Progenitor cell of endocrine pancreas (in vitro differentiated cells): ENCODE measurements at regions not wholly inside any gene's neighbourhood (a gene's known extent, or its start where the extent isn't known, plus 50 kb on each side); places are given as distances from the start of the nearest gene placed in this dataset.

Experiments used
- DNase-seq: peaks from one replicate; pipeline ENCODE4 v3.0.0; 2021; ENCODE audit warnings: low spot score; ENCODE audit not compliant: unreplicated experiment
- H3K27ac Mint-ChIP-seq: 2 replicates; pipeline ENCODE4 v1.8.0; 2021; ENCODE audit warnings: mild to moderate bottlenecking, moderate library complexity, mixed read lengths
- H3K27me3 Mint-ChIP-seq: 2 replicates; pipeline ENCODE4 v1.8.0; 2021; ENCODE audit warnings: mixed read lengths
- H3K36me3 Mint-ChIP-seq: 2 replicates; pipeline ENCODE4 v1.8.0; 2022; ENCODE audit warnings: mixed read lengths; ENCODE audit not compliant: insufficient read depth
- H3K4me1 Mint-ChIP-seq: 2 replicates; pipeline ENCODE4 v1.8.0; 2021; ENCODE audit warnings: low read depth, mixed read lengths
- H3K4me3 Mint-ChIP-seq: 2 replicates; pipeline ENCODE4 v1.8.0; 2021; ENCODE audit warnings: low read depth, mild to moderate bottlenecking, moderate library complexity, mixed read lengths
- H3K9me3 Mint-ChIP-seq: 2 replicates; pipeline ENCODE4 v1.8.0; 2021; ENCODE audit warnings: low read depth, mixed read lengths
- CTCF ChIP-seq: fragments of 200-600 bp; sonication (generic); IDR thresholded peaks from one replicate; pipeline ENCODE4 v1.5.0; 2021; ENCODE audit warnings: antibody characterized with exemption, mild to moderate bottlenecking; ENCODE audit not compliant: unreplicated experiment

DNA sequence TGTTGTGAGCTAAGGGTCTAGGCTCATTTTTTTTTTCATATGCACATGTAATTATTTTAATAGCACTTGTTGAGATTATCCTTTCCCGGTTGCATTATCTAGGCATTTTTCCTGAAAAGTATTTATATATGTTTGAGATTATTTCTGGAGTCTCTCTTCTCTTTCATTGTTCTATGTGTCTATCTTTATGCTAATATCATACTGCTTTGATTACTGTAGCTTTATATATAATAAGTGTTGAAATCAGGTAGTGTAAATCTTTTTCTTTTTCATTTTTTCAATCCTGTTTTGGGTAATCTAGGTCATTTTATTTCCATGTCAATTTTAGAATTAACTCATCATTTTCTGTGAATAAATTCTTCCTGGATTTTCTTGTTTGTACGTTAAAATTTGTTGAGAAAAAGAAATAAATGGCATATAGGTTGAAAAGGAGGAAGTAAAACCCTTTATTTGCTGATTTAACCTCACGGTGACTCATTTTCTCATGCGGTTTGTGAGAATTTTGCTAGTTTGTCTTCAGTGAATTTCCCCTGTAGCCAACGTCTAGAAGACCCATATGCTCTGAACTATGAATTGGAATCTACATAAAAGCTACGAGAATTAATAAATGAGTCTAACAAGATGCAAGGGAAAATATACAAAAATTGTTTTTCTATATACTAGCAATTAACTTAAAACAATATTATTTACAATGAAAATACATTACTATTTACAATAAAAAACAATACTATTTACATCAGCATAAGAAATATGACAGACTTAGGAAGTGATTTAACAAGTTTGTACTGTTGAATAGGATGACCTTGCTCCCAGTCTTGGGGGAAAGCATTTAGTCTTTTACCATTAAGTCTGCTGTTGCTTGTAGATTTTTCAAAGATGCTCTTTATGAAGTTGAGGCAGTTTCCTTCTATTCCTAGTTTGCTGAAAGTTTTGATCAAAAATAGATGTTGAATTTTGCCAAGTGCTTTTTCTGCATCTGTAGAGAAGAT is 105.0 kb downstream of the SNAPC1 start:
- peaks cover 36% of the 10 kb centered on the region for H3K9me3 Mint-ChIP-seq
- H3K4me1 Mint-ChIP-seq, result no peaks in the 10 kb centered on the region
- no peak overlapping the region for H3K27ac Mint-ChIP-seq
- no peaks in the 10 kb centered on the region for H3K27me3 Mint-ChIP-seq
- TF ChIP-seq CTCF, result no peak
- DNase-seq, result no peak
- peaks cover 11% of the 10 kb centered on the region for H3K36me3 Mint-ChIP-seq
- no peak overlapping the region for H3K4me3 Mint-ChIP-seq

DNA sequence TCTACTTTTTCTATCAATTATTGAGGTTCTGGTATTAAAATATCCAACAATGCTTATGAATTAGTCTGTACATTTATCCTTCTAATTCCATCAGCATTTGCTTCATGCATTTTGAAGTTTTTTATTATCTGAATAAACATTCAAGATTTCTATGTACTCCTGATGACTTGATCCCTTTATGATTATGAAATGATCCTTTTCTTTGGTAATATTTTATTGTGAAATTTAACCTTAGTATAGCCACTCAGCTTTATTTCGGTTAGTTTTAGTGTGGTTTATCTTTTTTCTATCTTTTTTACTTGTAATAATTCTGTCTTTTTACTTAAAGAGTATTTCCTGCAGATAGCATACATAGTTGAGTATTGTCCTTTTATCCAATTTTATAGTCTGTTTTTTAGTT is 106.6 kb downstream of the SNAPC1 start:
- no peaks in the 10 kb centered on the region for H3K27me3 Mint-ChIP-seq
- H3K9me3 Mint-ChIP-seq, result peaks cover 26% of the 10 kb centered on the region
- H3K27ac Mint-ChIP-seq, result no peak overlapping the region
- H3K36me3 Mint-ChIP-seq, result peaks cover 11% of the 10 kb centered on the region
- TF ChIP-seq CTCF, result no peak
- no peak overlapping the region for H3K4me3 Mint-ChIP-seq
- H3K4me1 Mint-ChIP-seq, result no peaks in the 10 kb centered on the region
- DNase-seq, result no peak

GRCh38 chr14:61870163-61870562 is 107.9 kb downstream of the SNAPC1 start:
- Mint-ChIP-seq H3K4me1 (no peaks in the 10 kb centered on the region), H3K9me3 (peaks cover 25% of the 10 kb centered on the region), H3K36me3 (peaks cover 11% of the 10 kb centered on the region), H3K27me3 (no peaks in the 10 kb centered on the region), H3K4me3 (no peak overlapping the region), H3K27ac (no peak overlapping the region)
- no peak for TF ChIP-seq CTCF
- DNase-seq, result no peak

DNA sequence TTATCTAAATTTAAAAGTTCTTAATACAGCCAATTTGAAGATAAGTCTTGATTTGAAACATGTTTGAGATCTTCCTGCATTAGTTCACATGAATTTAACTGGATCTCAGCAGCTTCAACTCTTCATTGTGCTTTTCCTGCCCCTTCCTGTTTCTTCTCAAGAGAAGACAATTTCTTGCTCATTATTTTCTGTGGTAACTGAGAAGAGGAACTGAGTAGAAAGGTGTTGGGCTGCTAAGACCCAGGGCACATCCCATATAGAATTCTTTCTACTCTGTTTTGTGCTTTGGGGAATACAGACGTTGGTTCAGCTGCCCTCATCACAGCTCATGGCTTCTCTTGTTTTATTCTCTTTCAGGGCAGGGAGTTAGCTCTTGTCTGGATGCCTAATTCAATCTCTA is 110.2 kb downstream of the SNAPC1 start:
- Mint-ChIP-seq H3K9me3 (peaks cover 25% of the 10 kb centered on the region), H3K36me3 (peaks cover 11% of the 10 kb centered on the region), H3K27ac (no peak overlapping the region), H3K27me3 (no peaks in the 10 kb centered on the region), H3K4me3 (no peak overlapping the region), H3K4me1 (peaks cover 18% of the 10 kb centered on the region)
- DNase-seq, result no peak
- no peak for TF ChIP-seq CTCF

- Mint-ChIP-seq H3K27ac (peak overlapping the region; percentile 4), H3K27me3 (no peaks in the 10 kb centered on the region), H3K9me3 (peaks cover 12% of the 10 kb centered on the region), H3K4me1 (peaks cover 30% of the 10 kb centered on the region), H3K4me3 (no peak overlapping the region), H3K36me3 (peaks cover 1% of the 10 kb centered on the region)
- TF ChIP-seq CTCF, result no peak
- DNase-seq, result no peak
These were observed 113.3 kb downstream of the SNAPC1 start for GRCh38 chr14:61875483-61875882.
